CD4-positive, alpha-beta memory T cell (primary cell): ENCODE measurements at regions not wholly inside any gene's neighbourhood (a gene's known extent, or its start where the extent isn't known, plus 50 kb on each side); places are given as distances from the start of the nearest gene placed in this dataset.

Source experiments
- CTCF ChIA-PET: fragments of 350-600 bp; sonication (Branson Sonifier 250); formaldehyde crosslinking; loops from one replicate; lab custom pipeline; 2021; ENCODE audit warnings: inconsistent platforms; ENCODE audit not compliant: partially characterized antibody; lab: Charles Lee
- POLR2A ChIA-PET: fragments of 350-600 bp; sonication (Branson Sonifier 250); formaldehyde crosslinking; loops from one replicate; lab custom pipeline; 2021; ENCODE audit not compliant: partially characterized antibody; lab: Charles Lee
- DNase-seq, 5 donors: peaks; one replicate each; pipeline versions ENCODE4 v3.0.0 to v3.0.0-alpha.2; 2020 to 2022; ENCODE audit warnings: mixed read lengths in 1 of 5
- H3K27ac ChIP-seq: one replicate; pipeline ENCODE4 v1.7.0; 2013; ENCODE audit warnings: low read depth, low read length
- H3K27me3 ChIP-seq: 2 replicates; pipeline ENCODE4 v1.7.0; 2013; ENCODE audit warnings: mild to moderate bottlenecking, low read length, moderate library complexity; ENCODE audit not compliant: insufficient read depth
- H3K36me3 ChIP-seq: 2 replicates; pipeline ENCODE4 v1.7.0; 2013; ENCODE audit warnings: mild to moderate bottlenecking, low read length, moderate library complexity; ENCODE audit not compliant: insufficient read depth
- H3K4me1 ChIP-seq: 2 replicates; pipeline ENCODE4 v1.7.0; 2013; ENCODE audit warnings: mild to moderate bottlenecking, low read length, moderate library complexity; ENCODE audit not compliant: insufficient read depth
- H3K4me3 ChIP-seq, 2 donors: one replicate each; pipeline ENCODE4 v1.7.0; 2013; ENCODE audit warnings: low read length in 2 of 2, mild to moderate bottlenecking in 1 of 2
- H3K9me3 ChIP-seq, 2 donors: one replicate each; pipeline ENCODE4 v1.7.0; 2013; ENCODE audit warnings: low read length in 2 of 2, control low read depth in 1 of 2; ENCODE audit not compliant: control insufficient read depth in 1 of 2
- H3K27ac Mint-ChIP-seq, 7 donors: one replicate each; pipeline ENCODE4 v1.8.0; 2020 to 2021; ENCODE audit warnings: mixed read lengths in 7 of 7, mild to moderate bottlenecking in 6 of 7, inconsistent platforms in 3 of 7, moderate library complexity in 3 of 7
- H3K27me3 Mint-ChIP-seq, 2 donors: one replicate each; pipeline ENCODE4 v1.8.0; 2020 to 2021; ENCODE audit warnings: mixed read lengths in 2 of 2
- H3K36me3 Mint-ChIP-seq, 2 donors: one replicate each; pipeline ENCODE4 v1.8.0; 2020 to 2021; ENCODE audit warnings: mixed read lengths in 2 of 2, inconsistent platforms in 1 of 2, mild to moderate bottlenecking in 1 of 2
- H3K4me1 Mint-ChIP-seq, 4 donors: one replicate each; pipeline ENCODE4 v1.8.0; 2020 to 2021; ENCODE audit warnings: mixed read lengths in 4 of 4, mild to moderate bottlenecking in 1 of 4
- H3K4me3 Mint-ChIP-seq, 8 donors: one replicate each; pipeline ENCODE4 v1.8.0; 2020 to 2021; ENCODE audit warnings: mixed read lengths in 8 of 8, mild to moderate bottlenecking in 7 of 8, moderate library complexity in 6 of 8, inconsistent platforms in 3 of 8
- H3K9me3 Mint-ChIP-seq, 8 donors: one replicate each; pipeline ENCODE4 v1.8.0; 2020 to 2021; ENCODE audit warnings: mixed read lengths in 8 of 8, mild to moderate bottlenecking in 5 of 8, inconsistent platforms in 3 of 8, moderate library complexity in 1 of 8
- intact Hi-C: fragments of 100-400 bp; cut with micrococcal nuclease; formaldehyde crosslinking; loops from one replicate; pipeline ENCODE4 v1.15.1; 2023

DNA sequence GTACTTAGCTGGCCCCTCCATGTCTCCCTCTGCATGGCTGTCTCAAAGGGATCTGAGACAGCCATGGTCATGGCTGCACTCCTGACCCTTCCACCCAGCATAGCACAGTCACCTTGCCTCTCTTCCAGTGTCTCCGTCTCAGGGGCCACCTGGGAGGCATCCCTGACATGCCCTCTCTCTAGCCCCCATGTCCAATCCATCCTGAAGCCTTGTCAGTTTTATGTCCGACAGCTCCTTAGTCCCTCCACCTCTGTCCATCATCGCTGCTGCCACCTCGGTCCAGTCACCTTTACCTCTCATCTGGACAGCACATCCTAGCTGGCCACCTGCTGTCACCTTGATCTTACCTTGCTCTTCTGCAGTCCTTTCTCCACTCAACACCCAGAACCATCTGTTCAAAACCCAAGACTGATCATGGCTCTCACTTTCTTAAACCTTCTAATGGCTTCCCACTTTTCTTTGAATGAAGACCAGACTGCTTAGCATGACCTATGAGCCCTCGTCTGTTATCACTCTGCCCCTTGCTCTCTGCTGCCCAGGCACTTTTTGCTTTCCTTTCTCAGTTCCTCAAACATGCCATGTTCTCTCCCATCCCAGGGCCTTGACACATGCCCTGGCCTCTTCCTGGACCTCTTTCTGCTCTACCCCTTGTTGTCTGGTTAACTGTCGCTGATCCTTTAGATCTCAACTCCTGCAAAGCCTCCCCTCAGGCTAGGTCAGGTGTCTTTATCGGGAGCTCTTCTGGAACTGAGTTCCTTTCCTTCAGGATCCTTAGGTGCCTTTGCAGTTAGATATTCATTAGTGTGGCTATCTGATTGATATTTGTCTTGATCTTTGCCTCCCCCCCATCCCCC is 181.8 kb upstream of the PITX1 start:
- H3K36me3 Mint-ChIP-seq, result no peaks in the 10 kb centered on the region
- no peaks in the 10 kb centered on the region for H3K27me3 ChIP-seq
- intact Hi-C loops, result no loop called here
- H3K27ac ChIP-seq, result no peak overlapping the region
- no peak overlapping the region for H3K27ac Mint-ChIP-seq
- no peak overlapping the region for H3K4me3 ChIP-seq
- POLR2A ChIA-PET, result no interaction called here
- CTCF ChIA-PET, result no interaction called here
- H3K4me3 Mint-ChIP-seq, result no peak overlapping the region
- no peak for DNase-seq
- H3K9me3 Mint-ChIP-seq, result no peaks in the 10 kb centered on the region
- no peaks in the 10 kb centered on the region for H3K9me3 ChIP-seq
- no peaks in the 10 kb centered on the region for H3K4me1 ChIP-seq
- no peaks in the 10 kb centered on the region for H3K4me1 Mint-ChIP-seq
- H3K36me3 ChIP-seq, result no peaks in the 10 kb centered on the region
- H3K27me3 Mint-ChIP-seq, result peaks cover 4% of the 10 kb centered on the region in 2 donors

- H3K4me3 Mint-ChIP-seq, result no peak overlapping the region
- no peak for DNase-seq
- CTCF ChIA-PET, result no interaction called here
- intact Hi-C loops, result no loop called here
- peaks cover 4% of the 10 kb centered on the region in 2 donors for H3K27me3 Mint-ChIP-seq
- no peaks in the 10 kb centered on the region for H3K4me1 ChIP-seq
- H3K27ac ChIP-seq, result no peak overlapping the region
- H3K36me3 ChIP-seq, result no peaks in the 10 kb centered on the region
- no peaks in the 10 kb centered on the region for H3K9me3 Mint-ChIP-seq
- no peaks in the 10 kb centered on the region for H3K4me1 Mint-ChIP-seq
- no peak overlapping the region for H3K27ac Mint-ChIP-seq
- POLR2A ChIA-PET, result no interaction called here
- no peaks in the 10 kb centered on the region for H3K27me3 ChIP-seq
- H3K4me3 ChIP-seq, result no peak overlapping the region
- H3K9me3 ChIP-seq, result no peaks in the 10 kb centered on the region
- no peaks in the 10 kb centered on the region for H3K36me3 Mint-ChIP-seq
Observed at GRCh38 chr5:135214897-135215616, 181.0 kb upstream of the PITX1 start.

GRCh38 chr5:135213466-135214239 is 179.6 kb upstream of the PITX1 start:
- CTCF ChIA-PET, result interaction anchor here (1.9 kb wide), 1 partner anchor 23 kb away, joined by 6 read pairs; no protein-coding TSS in a partner anchor
- DNase-seq, result no peak
- no peak overlapping the region for H3K27ac Mint-ChIP-seq

GRCh38 chr5:135213027-135213386 is 179.0 kb upstream of the PITX1 start:
- no peaks in the 10 kb centered on the region for H3K36me3 ChIP-seq
- CTCF ChIA-PET, result interaction anchor here (1.9 kb wide), 1 partner anchor 22 kb away, joined by 6 read pairs; no protein-coding TSS in a partner anchor
- H3K4me3 Mint-ChIP-seq, result no peak overlapping the region
- no peak for DNase-seq
- no peaks in the 10 kb centered on the region for H3K9me3 Mint-ChIP-seq
- peaks cover 2 to 11% of the 10 kb centered on the region in 2 donors for H3K27me3 Mint-ChIP-seq
- no peak overlapping the region for H3K4me3 ChIP-seq
- H3K27ac Mint-ChIP-seq, result no peak overlapping the region
- no peaks in the 10 kb centered on the region for H3K9me3 ChIP-seq
- H3K4me1 Mint-ChIP-seq, result peaks cover 0 to 1% (median 0%) of the 10 kb centered on the region in 4 donors
- H3K27ac ChIP-seq, result no peak overlapping the region
- H3K36me3 Mint-ChIP-seq, result no peaks in the 10 kb centered on the region
- intact Hi-C loops, result no loop called here
- POLR2A ChIA-PET, result no interaction called here
- no peaks in the 10 kb centered on the region for H3K27me3 ChIP-seq
- no peaks in the 10 kb centered on the region for H3K4me1 ChIP-seq

More at GRCh38 chr5:135213466-135214239, 179.6 kb upstream of the PITX1 start:
- Histone ChIP-seq H3K4me3 (no peak overlapping the region), H3K4me1 (no peaks in the 10 kb centered on the region), H3K36me3 (no peaks in the 10 kb centered on the region), H3K27me3 (no peaks in the 10 kb centered on the region), H3K9me3 (no peaks in the 10 kb centered on the region), H3K27ac (no peak overlapping the region)
- H3K27me3 Mint-ChIP-seq, result peaks cover 2 to 7% of the 10 kb centered on the region in 2 donors
- H3K9me3 Mint-ChIP-seq, result no peaks in the 10 kb centered on the region
- no peak overlapping the region for H3K4me3 Mint-ChIP-seq
- POLR2A ChIA-PET, result no interaction called here
- no peaks in the 10 kb centered on the region for H3K36me3 Mint-ChIP-seq
- intact Hi-C loops, result no loop called here
- H3K4me1 Mint-ChIP-seq, result peaks cover 0 to under 1% (median 0%) of the 10 kb centered on the region in 4 donors

GRCh38 chr5:135212361-135213026 is 178.5 kb upstream of the PITX1 start:
- ChIA-PET CTCF (interaction anchor here (1.9 kb wide), 1 partner anchor 22 kb away, joined by 6 read pairs; no protein-coding TSS in a partner anchor), POLR2A (no interaction called here)
- intact Hi-C loops, result no loop called here
- H3K36me3 ChIP-seq, result no peaks in the 10 kb centered on the region
- H3K4me1 Mint-ChIP-seq, result peaks cover 0 to 1% (median 0%) of the 10 kb centered on the region in 4 donors
- H3K27ac Mint-ChIP-seq, result no peak overlapping the region
- H3K36me3 Mint-ChIP-seq, result no peaks in the 10 kb centered on the region
- H3K9me3 Mint-ChIP-seq, result no peaks in the 10 kb centered on the region
- no peak for DNase-seq
- no peak overlapping the region for H3K4me3 Mint-ChIP-seq
- no peak overlapping the region for H3K4me3 ChIP-seq
- H3K9me3 ChIP-seq, result no peaks in the 10 kb centered on the region
- no peaks in the 10 kb centered on the region for H3K4me1 ChIP-seq
- no peak overlapping the region for H3K27ac ChIP-seq
- H3K27me3 ChIP-seq, result no peaks in the 10 kb centered on the region
- H3K27me3 Mint-ChIP-seq, result peaks cover 2 to 11% of the 10 kb centered on the region in 2 donors

DNA sequence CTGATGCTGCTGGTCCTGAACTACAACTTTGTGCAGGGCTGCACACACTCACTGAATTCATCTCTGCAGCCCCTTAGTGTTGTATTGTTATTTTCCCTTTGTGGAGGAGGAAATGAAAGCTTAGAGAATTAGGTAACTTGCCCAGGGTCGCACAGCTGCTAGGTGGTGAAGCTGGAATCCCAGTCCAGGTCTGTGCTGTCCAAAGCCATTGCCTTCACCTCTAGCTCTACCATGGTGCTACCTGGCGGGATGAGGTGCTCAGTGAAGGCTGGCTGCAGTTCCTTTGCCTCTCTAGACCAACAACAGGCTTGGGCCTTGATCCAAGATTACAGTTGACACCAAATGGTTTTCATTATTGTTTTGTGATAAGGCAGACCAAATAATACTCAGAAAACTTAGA is 177.8 kb upstream of the PITX1 start:
- H3K36me3 ChIP-seq, result no peaks in the 10 kb centered on the region
- no peaks in the 10 kb centered on the region for H3K9me3 ChIP-seq
- Mint-ChIP-seq H3K4me1 (peaks cover 0 to 1% (median 0%) of the 10 kb centered on the region in 4 donors), H3K9me3 (no peaks in the 10 kb centered on the region), H3K27me3 (peaks cover 2 to 11% of the 10 kb centered on the region in 2 donors), H3K27ac (no peak overlapping the region), H3K36me3 (no peaks in the 10 kb centered on the region), H3K4me3 (no peak overlapping the region)
- no peaks in the 10 kb centered on the region for H3K4me1 ChIP-seq
- POLR2A ChIA-PET, result no interaction called here
- H3K27me3 ChIP-seq, result no peaks in the 10 kb centered on the region
- intact Hi-C loops, result no loop called here
- CTCF ChIA-PET, result interaction anchor here (1.9 kb wide), 1 partner anchor 21 kb away, joined by 6 read pairs; no protein-coding TSS in a partner anchor
- no peak overlapping the region for H3K4me3 ChIP-seq
- no peak for DNase-seq
- no peak overlapping the region for H3K27ac ChIP-seq
